ENCODE measurements at regions not wholly inside any gene's neighbourhood (a gene's known extent, or its start where the extent isn't known, plus 50 kb on each side); places are given as distances from the start of the nearest gene placed in this dataset.

DNA sequence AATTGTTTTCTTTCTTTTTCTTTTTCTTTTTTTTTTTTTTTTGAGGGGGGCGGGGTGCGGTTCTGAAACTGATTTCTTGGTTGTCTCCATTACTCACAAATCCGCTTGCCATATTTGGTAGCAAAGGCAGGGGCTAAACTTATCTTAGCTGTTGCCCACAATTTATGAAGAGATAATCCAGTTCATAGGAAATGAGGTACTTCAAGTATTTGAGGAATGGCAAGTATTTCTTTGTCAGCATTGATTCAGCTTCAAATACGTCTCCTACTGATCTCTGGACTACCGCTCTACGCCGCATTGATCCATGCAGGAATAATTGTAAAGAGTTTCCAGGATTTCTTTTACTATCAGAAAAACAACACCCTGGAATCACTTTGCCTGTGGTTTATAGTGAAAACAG lies 289.2 kb upstream of the DPYD start:
- DNase-seq (ENCODE audit: low read depth in 3 of 3), result no peak

DNA sequence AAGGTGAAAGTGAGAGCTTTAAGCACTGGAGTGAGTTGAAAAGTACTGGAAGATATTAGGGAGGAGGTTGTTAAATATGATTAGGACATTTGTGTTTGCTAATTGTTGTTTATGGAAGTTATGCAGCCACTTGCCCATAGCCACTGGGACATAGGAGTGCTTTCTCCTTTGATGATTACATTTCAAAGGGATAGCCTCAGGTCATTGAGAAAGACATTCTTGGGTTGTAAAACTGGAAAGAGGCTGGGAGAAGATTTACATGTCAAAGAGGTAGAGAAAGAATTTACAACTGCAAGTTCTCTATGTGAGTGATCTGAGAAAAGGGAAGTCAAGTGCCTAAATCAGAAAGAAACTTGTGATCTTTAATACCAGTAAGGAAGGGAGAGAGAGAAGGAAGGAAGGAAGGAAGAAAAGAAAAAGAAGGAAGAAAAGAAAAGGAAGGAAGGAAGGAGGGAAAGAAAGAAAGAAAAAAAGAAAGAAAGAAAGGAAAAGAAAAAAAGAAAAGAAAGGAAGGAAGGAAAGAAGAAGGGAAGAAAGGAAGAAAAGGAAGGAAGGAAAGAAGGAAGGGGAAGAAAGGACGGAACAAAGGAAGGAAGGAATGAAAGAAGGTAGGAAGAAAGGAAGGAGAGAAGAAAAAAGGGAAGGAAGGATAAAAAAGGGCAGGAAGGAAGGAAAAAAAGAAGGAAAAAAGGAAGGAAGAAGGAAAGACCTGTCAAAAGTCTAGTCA lies 284.6 kb upstream of the DPYD start:
- no peak for DNase-seq (ENCODE audit: low read depth in 3 of 3)

DNA sequence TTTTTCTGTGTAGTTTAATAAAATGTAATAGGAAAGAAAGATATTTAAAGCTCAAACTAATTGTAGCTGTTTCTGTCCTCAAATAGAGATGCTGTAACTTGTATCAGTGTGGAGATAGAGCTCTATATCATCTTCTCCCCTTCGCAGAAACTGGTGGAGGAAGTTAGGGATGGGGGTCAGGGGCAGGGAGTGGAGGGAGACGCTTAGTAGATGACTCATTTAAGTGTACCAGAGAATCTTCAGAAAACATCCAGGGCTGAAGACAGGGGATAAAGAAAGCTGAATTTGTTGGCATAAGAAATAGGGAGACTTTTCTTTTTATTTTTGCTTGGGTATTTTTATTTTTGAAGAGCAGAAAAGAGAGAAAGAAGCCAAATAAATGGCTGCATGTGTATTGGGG lies 282.6 kb upstream of the DPYD start:
- no peak for DNase-seq (ENCODE audit: low read depth in 3 of 3)

DNA sequence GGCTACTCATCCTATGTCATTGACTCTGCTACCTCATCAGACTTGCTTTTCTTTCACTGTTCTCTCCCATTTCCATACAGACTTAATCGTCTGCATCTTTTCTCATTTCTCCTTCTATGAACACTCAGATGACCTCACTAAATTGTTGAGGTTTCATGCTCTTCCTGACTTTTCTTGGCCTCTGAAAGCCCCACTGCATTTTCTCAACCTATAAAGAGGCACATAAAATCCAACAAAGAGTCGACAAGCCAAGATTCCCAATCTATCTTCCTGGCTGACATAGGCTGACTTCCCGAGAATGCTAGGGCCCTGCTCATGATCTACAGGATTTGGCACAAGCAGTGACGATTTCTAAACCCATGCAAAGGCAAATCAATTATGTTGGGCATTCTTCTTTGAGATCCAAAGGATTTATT lies 280.8 kb upstream of the DPYD start:
- DNase-seq (ENCODE audit: low read depth in 3 of 3), result no peak

DNA sequence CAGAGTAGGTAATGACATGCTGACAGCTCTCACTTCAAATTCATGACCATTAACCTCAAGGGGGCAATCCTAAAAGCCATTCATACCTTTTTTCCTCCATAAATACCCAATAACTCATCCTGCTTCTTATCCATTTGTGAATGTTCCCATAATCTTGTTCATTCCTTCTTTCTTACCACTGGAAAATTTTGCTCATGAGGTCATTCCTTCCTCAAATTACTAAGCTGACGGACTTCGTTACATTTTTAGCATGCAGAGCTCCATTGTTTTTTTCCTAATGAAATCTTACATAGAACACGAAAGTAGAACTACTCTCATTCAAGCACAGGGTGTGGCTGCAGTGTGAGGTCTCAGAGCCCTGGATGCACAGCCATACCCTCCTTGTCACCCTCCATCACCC lies 276.5 kb upstream of the DPYD start:
- DNase-seq (ENCODE audit: low read depth in 3 of 3), result no peak

DNA sequence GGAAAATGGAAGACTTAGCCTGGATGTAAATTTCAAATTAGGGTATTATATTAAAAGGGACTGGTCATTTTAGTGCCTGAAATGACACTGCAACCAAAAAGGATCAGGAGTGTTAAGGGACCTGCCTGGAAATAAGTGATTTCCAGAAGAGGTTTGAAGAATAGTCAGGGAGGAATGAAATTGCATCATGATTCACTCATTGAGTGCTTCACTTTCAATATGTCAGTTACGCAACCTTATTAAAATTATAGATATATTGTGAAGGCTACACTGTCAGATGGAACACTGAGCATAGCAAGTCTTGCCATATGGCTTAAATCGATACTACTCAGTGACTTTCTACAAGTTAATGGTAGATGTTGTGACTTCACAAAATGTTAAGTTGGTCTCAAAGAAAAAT lies 275.2 kb upstream of the DPYD start:
- no peak for DNase-seq (ENCODE audit: low read depth in 3 of 3)

DNA sequence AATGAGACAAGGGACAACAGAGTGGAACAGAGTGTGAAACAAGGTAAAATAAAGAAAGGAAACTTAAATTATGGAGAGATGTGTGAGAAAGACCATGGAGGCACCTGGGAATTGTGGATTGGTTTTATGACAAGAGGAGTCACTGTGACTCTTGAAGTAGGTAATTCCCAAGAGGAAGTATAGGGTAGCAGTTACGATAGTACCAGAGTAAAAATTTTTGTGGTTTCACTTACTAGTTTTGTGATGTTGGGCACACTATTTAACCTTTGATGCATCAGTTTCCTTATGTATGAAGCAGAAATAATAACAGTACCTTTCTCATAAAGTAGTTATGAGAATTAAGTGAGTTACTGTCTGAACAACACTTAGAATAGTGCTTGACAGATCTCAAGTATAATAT lies 267.9 kb upstream of the DPYD start:
- DNase-seq (ENCODE audit: low read depth in 3 of 3), result no peak

DNA sequence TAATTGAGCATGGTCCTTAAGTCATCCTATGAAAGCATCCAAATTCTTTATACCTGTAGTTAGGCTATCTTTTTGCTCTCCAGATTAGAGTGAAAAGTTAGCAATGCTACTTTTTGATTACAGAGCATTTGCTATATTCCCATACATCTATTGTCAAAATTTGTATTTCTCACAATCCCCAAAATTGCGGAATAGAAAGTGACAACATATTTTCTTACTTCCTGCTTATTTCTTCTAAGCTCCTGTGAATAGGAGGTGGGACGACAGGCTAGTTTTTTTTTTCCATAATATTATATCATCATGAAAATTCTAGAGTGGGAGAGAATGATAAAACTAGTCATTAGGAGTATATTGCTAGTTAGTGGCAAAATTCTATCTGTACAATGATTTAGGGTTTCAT lies 264.0 kb upstream of the DPYD start:
- DNase-seq (ENCODE audit: low read depth in 3 of 3), result no peak

DNA sequence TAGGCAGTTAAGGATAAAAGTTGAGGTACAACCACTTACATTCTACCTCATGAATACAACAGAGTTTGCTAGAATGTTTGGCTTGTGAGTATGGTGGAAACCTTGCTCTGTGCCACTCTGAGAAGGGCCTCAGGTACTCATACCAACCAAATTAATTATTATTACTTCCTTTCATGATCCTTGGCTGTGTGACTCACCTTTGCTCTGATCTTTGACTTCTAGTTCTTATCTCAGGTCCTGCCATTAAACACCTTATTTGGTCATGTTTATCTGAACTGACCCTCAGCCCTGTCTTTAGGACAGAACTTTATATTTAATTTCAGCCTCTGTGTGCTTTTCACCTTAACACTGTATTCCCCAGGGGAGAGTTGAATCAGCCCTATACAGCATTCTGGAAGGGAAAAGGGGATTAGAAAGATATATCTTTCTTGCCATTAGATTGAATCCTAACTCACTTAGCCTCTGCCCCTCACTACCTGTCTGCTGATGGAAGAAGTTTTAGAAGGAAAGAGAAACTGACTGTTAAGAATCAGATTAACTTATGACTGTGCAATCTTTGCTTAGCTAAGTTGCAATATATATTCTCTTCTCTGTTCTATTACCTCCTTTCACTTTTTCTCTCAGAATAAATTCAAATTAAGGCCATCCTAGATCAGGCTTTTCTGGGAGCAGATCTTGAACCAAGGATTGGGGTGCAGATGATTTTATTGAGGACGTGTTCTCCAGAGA lies 260.4 kb upstream of the DPYD start:
- DNase-seq (ENCODE audit: low read depth in 3 of 3), result no peak

DNA sequence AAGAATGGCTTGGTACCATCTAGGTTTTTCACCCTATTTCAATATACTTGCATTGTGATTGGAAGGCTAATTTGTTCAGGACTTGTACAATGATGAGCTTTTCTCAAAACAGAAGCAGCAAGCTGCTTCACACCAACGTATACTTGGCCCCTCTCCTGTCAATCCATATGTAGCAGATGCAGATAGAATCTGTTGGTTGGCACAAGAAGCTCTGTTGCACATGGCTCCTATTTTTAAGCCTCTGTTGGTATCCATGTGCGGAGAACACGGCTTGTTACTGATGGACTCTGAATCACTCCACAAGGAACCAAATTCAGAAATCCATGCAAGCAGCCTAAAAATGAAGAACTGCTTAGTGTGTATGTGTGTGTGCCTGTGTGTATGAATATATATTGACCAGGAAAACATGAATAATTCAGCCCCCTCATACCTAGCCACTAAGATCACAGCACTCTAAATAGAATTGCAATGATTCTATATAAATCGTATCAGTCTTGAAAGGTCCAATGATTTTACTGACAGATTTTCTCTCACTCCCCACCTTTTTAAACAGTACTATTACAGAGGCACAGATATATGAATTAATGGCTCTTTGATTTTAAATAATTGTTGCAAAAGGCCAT lies 258.4 kb upstream of the DPYD start:
- no peak for DNase-seq (ENCODE audit: low read depth in 3 of 3)

DNA sequence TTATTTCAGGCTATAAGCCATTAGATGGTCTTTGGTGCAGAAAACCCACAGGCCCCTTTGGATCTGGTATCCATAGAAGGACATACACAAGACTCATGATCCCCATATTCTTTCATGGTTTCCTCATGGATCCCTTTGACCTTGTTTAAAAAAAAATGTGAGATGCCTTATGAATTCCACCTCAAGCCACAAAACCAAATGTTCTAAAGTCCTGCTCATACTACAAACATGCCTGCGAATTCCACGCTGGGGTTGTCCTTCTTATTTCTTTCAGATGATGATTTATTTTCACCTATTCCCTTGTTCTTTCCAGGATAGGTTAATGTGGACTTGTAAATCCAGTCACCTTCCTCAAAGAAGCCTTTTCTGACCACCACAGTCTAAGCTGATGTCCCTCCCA lies 256.9 kb upstream of the DPYD start:
- DNase-seq (ENCODE audit: low read depth in 3 of 3), result no peak

DNA sequence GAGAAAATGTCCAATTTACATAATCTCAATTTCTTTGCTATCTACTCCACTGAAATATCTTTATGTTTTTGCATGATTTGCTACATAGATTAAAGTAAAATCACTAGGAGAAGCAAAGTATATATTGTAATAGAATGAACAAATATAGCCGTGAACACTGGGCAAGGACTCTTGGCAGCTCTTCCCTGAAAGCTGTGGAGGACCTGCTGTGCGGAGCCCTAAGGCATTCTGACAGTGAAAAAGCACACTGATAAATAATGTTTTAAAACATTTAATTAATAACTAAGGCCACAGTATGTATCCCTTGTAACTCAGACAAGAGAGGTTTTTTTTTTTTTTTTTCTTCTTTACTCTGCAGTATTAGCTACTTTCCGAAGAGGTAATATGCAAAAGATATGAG lies 256.1 kb upstream of the DPYD start:
- DNase-seq (ENCODE audit: low read depth in 3 of 3), result no peak

DNA sequence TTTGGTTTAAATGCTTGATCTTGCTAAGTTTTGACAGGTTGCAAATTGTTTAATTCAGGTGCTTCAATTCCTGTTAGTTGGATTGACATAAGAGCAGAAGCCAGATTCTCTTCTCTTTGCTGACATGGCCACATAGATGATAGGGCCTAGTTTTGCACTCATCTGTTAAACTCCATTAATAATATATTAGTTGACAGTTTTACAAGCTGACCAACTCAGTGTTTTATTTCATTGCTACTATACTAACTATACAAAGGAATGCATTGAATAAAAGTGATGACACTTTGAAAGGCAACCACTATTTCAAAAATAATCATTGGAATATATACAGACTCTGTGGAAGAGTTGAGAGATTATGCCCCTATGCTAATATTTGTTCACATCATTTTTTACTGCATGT lies 255.6 kb upstream of the DPYD start:
- DNase-seq (ENCODE audit: low read depth in 3 of 3), result no peak

DNA sequence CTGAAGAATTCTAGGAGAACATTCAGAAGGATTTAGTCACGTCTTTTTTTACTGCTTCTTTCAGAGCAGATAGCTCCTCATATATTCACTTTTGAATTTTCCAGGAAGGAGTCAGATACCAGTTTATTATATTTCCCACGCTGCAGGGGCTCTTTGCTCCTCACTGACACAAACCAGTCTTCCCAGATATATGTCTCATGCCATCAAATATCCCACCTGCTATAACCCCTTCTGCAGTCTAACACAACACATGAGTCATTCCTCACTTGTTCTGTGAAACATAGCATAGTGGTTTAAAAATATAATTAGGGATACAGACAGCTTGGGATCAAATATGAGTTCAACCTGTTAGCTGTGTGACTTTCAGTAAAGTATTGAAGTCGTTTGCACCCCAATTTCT lies 251.7 kb upstream of the DPYD start:
- no peak for DNase-seq (ENCODE audit: low read depth in 3 of 3)

DNA sequence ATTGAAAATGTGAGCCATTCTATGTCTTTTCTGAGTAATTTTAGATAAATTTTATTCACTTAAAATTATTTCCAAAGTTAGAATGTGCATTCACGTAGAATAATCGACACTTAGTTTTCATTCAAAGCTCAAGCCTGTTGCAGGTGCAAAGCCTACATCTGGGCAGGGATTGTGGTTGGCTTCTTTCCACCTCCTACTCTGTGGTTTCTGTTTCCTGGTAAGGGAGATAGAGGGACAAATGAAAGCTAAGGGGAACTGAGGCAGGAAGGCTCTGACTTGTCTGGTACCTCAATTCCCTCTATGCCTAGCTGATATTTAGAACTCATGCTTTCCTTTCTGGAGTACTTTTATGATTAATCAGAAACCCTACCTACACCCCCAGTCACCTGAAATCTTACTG lies 251.2 kb upstream of the DPYD start:
- no peak for DNase-seq (ENCODE audit: low read depth in 3 of 3)

DNA sequence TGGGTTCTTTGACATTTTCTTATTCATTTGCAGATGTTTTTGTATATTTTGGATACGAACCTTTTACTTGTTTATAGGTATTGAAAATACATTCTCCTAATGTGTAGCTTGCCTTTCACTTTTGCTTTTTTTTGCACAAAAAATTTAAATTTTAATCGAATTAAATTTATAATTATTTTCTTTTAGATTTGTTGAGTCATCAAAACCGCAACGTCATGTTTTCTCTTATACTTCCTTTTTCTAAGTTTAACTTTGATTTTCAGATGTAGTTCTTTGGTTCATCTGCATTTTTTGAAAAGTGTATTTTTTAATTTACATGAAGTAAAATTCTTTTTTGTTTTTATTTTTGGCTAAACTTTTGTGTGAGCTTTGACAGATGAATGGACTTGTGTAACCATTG lies 243.7 kb upstream of the DPYD start:
- DNase-seq (ENCODE audit: low read depth in 3 of 3), result no peak

DNA sequence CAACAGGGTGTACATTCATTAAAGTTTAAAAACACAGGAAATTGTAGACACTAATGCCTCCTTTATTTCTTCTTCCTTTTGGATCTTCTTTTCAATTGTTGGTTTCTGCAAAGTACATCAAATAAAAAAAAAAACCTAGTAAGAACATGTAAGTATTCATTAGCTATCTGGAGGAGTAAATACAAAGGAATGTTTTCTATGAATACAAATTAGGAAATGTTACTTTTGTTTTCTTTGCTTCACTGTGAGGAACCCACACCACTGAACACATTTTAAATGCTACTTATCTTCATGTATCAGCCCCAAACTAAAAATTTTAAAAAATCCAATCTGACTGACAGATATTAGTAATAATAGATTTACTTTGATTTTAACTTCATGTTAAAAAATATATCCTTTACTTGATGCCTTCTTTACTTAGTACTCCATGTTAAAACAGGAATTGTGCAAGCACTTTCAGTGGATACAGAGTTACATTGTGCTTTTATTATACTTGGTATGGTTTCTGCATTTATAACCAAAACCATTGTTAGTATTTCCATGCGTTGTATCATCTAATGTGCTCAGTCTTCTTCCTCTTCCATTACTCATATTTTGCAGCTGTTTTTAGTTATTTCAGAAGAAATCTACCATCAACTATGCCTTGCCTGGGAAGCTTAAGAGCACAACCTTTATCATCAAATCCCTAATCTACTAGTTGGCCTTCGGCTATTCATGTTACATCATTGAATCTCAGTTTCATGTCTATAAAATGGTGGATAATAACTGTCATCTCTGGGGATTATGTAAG lies 236.9 kb upstream of the DPYD start:
- no peak for DNase-seq (ENCODE audit: low read depth in 3 of 3)

DNA sequence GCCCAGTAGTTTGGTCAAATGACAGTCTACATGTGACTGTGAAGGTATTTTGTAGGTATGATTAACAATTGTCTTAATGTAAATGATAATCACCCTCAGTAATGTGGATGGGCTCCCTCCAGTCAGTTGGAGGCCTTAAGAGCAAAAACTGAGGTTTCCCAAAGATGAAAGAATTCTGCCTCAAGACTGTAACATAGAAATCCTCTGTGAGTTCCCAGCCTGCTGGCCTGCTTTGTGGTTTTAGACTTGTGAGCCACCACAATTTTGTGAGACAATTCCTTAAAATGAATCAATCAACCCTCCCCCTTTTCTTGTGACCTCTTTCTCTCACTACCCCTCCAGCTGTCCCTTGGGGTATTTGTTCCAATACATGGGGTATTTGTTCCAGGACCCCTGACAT lies 226.4 kb upstream of the DPYD start:
- no peak for DNase-seq (ENCODE audit: low read depth in 3 of 3)

DNA sequence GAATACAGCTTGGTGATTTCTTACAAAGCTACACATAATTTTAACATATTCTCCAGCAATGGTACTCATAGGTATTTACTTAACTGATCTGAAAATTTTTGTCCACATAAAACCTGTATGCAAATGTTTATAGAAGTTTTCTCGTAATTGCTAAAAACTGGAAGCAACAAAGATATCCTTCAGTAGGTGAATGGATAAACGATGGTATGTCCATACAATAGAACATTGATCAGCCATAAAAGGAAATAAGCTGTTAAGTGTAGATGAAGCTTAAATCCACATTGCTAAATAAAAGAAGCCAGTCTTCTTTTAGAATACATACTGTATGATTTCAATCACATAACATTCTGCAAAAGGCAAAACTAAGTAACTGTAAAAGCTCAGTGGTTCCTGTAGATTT lies 224.8 kb upstream of the DPYD start:
- no peak for DNase-seq (ENCODE audit: low read depth in 3 of 3)

DNA sequence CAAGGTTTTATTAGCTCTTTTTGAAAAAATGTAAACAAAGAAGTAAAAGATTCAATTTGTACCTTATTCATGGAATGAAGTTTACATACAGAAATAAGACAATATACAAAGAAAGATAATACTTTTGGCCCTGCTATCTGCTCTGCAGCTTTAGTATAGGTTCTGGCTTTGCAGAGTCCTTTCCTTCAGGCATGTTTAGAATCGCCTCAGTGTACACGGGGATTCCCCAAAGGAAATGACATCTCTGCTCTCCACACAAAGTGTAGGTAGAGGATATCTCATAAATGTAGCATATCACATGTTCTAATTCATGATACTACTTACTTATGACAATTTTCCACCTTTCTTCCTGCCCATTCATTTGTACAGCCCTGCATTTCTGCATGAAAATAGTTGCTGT lies 222.6 kb upstream of the DPYD start:
- DNase-seq (ENCODE audit: low read depth in 3 of 3), result no peak

DNA sequence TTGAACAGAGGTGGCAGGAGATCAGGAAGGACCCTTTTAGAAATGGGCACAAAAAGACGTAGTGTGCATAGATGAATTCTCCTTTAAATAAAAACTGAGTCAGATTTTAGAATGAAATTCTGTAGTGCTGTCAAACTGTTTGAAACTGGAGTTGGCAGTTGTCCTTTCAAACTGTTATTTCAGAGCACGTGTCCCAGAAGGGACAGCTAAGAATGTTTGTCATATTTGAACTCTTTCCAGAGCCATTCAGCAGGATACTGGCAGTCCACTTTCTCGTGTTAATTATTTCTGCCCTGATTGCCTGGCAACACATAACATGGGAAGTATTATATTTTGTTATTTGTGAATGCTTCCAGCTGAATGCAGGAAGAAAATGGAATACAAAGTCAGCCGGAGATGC lies 212.3 kb upstream of the DPYD start:
- no peak for DNase-seq (ENCODE audit: low read depth in 3 of 3)

DNA sequence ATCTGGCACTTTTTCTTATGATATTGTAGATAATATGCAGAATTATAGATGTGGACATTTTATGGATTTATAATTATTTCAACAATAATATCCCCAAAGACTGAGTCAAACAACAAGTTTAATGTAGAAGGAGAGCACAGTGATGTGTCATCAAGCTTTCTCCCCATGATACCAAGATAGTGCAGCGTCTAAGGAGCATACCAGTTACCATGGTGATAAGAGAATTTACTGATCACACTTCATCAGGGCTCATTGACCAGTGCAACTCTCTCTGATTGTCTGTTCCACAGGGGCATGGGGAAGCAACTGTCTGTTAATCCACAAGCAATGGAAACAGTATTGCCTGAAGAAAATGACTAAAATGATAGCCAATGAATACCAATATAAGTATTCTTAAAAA lies 209.6 kb upstream of the DPYD start:
- DNase-seq (ENCODE audit: low read depth in 3 of 3), result no peak

DNA sequence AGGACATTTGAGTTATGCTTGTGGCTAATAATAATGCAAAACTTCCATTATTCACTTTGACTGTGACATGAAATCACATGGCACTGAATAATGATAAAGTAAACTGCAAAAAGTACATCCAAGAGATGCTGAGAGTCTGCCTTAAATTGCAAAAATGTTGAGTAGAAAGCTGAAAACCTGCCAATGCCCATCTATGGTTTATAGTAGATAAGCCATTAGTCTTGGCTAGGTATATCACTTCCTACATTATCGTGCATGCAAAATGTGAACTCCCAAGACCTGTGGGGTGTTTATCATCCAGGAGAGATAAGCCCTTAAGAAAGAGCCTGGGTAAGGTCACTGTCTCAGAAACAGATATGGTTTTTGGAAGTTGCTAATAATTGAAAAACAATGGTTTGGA lies 208.7 kb upstream of the DPYD start:
- DNase-seq (ENCODE audit: low read depth in 3 of 3), result no peak
